GM21619 (cell line): ENCODE measurements at regions not wholly inside any gene's neighbourhood (a gene's known extent, or its start where the extent isn't known, plus 50 kb on each side); places are given as distances from the start of the nearest gene placed in this dataset.
A peak's percentile ranks its signal among the peaks of the same experiment; 100 is the strongest.
"Not testable (repeated sequence)": the region's sequence is repeated elsewhere in the genome, so short reads cannot be mapped to it uniquely, and the experiment has no call there.

Experiments used
- ATAC-seq: cut with Tn5 transposase; IDR thresholded peaks from one replicate; pipeline ENCODE4 v1.9.1; 2021; ENCODE audit not compliant: unreplicated experiment

- ATAC-seq, result no peak
These were observed 1274.6 kb downstream of the SLITRK5 start for GRCh38 chr13:88945793-88946192.

DNA sequence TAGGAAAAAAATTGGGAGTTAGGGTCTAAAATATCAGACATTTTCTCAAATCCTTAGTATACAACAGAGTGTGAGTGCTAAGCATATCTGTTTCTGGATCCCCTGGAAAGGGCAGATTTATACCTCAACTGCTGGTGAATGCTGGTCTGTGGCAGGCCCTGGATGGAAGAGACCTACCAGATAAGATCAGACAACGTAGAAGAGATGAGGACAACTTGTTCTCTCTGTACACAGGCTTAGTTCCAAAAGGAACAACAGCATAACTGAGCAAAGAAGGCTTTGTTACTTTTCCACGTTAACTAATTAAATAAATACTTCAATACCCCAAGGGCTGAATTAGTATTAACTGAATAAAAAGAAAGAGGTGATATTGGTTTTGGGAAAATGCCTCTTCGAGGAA lies 1277.3 kb downstream of the SLITRK5 start:
- ATAC-seq, result no peak

- no peak for ATAC-seq
These were observed 1287.7 kb downstream of the SLITRK5 start for GRCh38 chr13:88958821-88959220.

- no peak for ATAC-seq
These were observed 1305.3 kb downstream of the SLITRK5 start for GRCh38 chr13:88976466-88976865.

DNA sequence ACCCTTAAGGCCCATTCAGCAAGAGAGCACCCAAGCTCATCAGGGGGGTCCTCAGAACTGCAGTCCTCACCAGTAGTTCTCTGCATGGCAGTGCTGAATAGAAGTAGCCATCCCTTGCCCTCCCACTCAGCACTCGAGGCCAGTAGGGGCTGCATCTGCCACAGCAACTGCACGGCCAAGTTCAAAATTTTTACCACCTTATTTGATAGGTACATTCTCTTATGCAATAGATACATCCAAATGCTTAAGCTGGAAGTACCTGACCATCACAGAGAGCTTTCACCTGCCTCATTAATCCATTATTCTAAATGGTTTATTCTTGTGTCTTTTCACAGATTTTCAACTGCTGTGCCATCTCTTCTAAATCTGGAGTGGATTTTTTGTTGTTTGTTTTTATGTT lies 1307.4 kb downstream of the SLITRK5 start:
- ATAC-seq, result no peak

DNA sequence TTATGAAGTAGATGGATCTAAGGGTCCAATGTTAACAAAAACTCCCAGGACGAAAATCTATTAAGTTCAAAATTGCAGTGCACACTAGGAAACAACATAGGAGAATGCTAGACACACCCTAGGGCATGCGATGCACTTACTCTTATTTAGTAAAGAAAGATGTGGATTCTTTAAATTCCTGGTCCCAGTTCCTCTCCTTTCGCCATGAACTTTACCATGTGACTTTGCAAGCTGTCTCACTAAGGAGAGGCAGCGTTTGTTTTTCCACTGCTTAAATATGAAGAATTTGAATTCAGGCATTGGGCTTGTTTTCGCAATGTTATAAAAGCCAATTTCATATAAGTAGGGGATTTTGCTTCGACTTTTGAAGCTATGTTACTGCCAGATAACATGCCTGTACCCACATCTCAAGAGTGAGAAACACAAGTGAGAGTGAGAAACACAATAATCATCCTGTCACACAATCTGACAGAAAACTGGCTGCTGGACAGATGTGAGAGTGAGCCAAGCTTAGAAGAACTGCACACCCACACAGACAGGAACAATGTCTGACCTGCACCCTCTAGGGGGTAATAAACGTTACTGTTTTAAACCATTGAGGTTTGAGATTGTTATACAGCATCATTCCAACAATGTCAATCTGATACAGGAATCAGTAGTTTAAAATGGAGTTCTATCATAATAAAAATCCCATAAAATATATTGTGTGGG lies 1308.4 kb downstream of the SLITRK5 start:
- no peak for ATAC-seq

DNA sequence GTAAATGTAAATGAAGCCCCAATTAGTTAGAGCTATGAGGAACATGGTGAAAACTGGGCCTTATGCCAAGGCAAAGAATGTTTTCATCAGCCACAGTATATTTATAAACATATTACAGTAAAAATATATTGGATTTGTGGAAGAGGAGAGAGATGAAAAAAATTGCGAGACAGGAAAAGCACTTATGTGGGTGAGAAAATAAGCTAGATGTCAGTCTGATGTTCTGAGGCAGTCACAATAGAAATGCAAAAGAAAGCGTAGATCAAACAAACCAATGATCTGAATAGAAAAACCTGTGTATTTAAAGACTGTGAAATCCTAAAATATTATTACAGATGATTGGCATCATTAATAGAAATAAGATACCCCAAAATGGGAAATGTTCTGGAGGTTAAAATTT lies 1332.5 kb downstream of the SLITRK5 start:
- ATAC-seq, result no peak

DNA sequence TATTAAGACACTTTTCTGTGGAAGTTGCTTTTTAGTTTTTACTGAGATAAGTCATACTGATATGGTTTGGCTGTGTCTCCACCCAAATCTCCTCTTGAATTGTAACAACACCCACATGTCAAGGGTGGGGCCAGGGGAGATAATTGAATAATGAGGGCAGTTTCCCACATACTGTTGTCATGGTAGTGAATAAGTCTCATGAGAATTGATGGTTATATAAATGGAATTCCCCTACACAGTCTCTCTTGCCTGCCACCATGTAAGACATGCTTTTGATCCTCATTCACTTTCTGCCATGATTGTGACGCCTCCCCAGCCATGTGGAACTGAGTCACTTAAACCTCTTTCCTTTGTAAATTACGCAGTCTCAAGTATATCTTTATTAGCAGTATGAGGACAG lies 1340.4 kb downstream of the SLITRK5 start:
- ATAC-seq, result no peak

- ATAC-seq, result no peak
These were observed 1356.6 kb downstream of the SLITRK5 start for GRCh38 chr13:89027694-89028306.

- ATAC-seq, result no peak
These were observed 1357.9 kb downstream of the SLITRK5 start for GRCh38 chr13:89029062-89029461.

DNA sequence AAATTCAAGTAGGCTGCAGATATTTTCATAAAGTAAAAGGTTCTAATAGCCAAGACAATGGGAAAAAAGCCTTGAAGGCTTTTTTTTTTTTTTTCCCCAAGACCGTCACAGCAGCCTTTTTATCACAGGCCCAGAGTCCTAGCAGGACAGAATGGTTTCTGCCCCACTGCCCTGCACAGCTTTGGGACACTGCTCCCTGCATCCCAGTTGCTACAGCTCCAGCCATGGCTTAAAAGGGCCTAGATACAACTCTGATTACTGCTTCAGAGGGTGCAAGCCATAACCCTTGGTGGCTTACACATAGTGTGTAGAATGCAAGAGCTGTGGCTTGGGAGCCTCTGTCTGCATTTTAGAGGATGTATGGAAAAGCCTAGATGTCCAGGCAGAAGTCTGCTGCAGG lies 1362.8 kb downstream of the SLITRK5 start:
- ATAC-seq, result no peak

- ATAC-seq, result no peak
These were observed 1381.5 kb downstream of the SLITRK5 start for GRCh38 chr13:89052699-89053098.

- ATAC-seq, result no peak
These were observed 1382.2 kb downstream of the SLITRK5 start for GRCh38 chr13:89053418-89053817.

- ATAC-seq, result no peak
These were observed 1386.1 kb downstream of the SLITRK5 start for GRCh38 chr13:89057274-89057673.

DNA sequence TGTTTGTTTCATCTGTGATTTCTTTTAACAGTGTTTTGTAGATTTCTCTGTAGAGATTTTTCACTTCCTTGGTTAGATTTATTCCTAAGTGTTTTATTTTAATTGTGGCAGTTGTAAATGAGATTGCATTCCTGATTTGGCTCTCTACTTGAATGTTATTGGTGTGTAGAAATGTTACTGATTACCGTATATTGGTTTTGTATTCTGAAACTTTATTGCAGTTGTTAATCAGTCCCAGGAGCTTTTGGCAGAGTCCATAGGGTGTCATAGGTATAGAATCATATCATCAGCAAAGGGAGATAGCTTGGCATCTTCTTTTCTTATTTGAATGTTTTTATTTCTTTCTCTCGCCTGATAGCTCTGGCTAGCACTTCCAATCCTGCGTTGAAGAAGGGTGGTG lies 1386.7 kb downstream of the SLITRK5 start:
- no peak for ATAC-seq

- ATAC-seq, result no peak
These were observed 1390.7 kb downstream of the SLITRK5 start for GRCh38 chr13:89061821-89062220.

- peak; percentile 67 for ATAC-seq
These were observed 1395.8 kb downstream of the SLITRK5 start for GRCh38 chr13:89066868-89067466.

GRCh38 chr13:89072979-89073378 lies 1401.8 kb downstream of the SLITRK5 start:
- no peak for ATAC-seq

GRCh38 chr13:89076622-89077021 lies 1405.5 kb downstream of the SLITRK5 start:
- no peak for ATAC-seq

DNA sequence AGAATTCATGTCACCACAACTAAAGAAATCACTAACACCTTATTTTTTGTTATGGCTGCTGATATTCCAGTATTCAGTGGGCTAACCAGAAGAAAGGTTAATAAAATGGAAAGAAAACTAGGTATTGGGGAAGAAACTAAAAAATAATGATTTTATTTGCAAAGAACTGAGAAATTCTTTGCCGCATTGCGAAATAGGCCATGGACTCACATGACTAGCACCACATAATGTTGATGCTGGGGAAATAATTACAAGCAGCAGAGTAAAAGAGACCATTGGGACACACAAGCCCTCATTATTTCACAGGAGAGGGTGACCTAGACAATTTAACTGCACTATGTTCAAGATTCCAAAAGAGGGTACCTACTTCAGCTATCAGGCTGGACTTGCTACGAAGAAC lies 1411.5 kb downstream of the SLITRK5 start:
- no peak for ATAC-seq

DNA sequence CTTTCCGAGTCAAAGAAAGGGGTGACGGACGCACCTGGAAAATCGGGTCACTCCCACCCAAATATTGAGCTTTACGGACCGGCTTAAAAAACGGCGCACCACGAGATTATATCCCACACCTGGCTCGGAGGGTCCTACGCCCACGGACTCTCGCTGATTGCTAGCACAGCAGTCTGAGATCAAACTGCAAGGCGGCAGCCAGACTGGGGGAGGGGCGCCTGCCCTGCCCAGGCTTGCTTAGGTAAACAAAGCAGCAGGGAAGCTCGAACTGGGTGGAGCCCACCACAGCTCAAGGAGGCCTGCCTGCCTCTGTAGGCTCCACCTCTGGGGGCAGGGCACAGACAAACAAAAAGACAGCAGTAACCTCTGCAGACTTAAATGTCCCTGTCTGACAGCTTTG lies 1416.9 kb downstream of the SLITRK5 start:
- ATAC-seq, result not testable (repeated sequence)

- no peak for ATAC-seq
These were observed 1426.8 kb downstream of the SLITRK5 start for GRCh38 chr13:89097994-89098393.
